Endothelial cell of umbilical vein (primary cell): ENCODE measurements at regions not wholly inside any gene's neighbourhood (a gene's known extent, or its start where the extent isn't known, plus 50 kb on each side); places are given as distances from the start of the nearest gene placed in this dataset.

ENCODE experiments used
- BruUV-seq: library from RNA; stranded (reverse); fragments of 400-500 nt; replicated peaks from 2 replicates; lab custom pipeline; 2021; lab: Mats Ljungman, UMichigan
- CTCF ChIA-PET: fragments of 300-600, 350-600 bp; sonication (Branson Sonifier 250); formaldehyde crosslinking; loops from one replicate; lab custom pipeline; 2021; ENCODE audit warnings: antibody characterized with exemption, inconsistent platforms; lab: Charles Lee
- POLR2A ChIA-PET: fragments of 300-600, 350-600 bp; sonication (Branson Sonifier 250); formaldehyde crosslinking; loops from one replicate; lab custom pipeline; 2021; ENCODE audit warnings: antibody characterized with exemption, inconsistent platforms; lab: Charles Lee
- DNase-seq: peaks from one replicate; pipeline ENCODE4 v3.0.0-alpha.2; 2011; ENCODE audit warnings: low read depth, low spot score
- FAIRE-seq: peaks from 2 replicates; lab custom pipeline; 2011; peaks lifted over from hg19 to GRCh38; lab: Jason Lieb, UNC
- H2AFZ ChIP-seq: 2 replicates; pipeline ENCODE4 v1.6.0; 2012; ENCODE audit warnings: low read depth, low read length, control low read depth, inconsistent platforms
- H3K27ac ChIP-seq: 2 replicates; pipeline ENCODE4 v1.5.1; 2011; ENCODE audit warnings: low read depth, mild to moderate bottlenecking, control low read depth, low read length, moderate library complexity; ENCODE audit not compliant: insufficient read depth
- H3K27me3 ChIP-seq, 2 experiments: 2 replicates each; pipeline versions ENCODE4 v1.6.0 to v1.6.1; 2011; ENCODE audit warnings: low read length in 2 of 2, mixed read lengths in 1 of 2; ENCODE audit not compliant: control insufficient read depth in 2 of 2, insufficient read depth in 2 of 2
- H3K36me3 ChIP-seq, 2 experiments: 2 replicates in 1 of 2; 3 replicates in 1 of 2; pipeline ENCODE4 v1.5.1; 2011; ENCODE audit warnings: low read length in 2 of 2, mild to moderate bottlenecking in 1 of 2, moderate library complexity in 1 of 2; ENCODE audit not compliant: control insufficient read depth in 2 of 2, insufficient read depth in 2 of 2; ENCODE audit errors: extremely low read depth in 1 of 2
- H3K4me1 ChIP-seq: 3 replicates; pipeline ENCODE4 v1.5.1; 2011; ENCODE audit warnings: mild to moderate bottlenecking, low read length; ENCODE audit not compliant: control insufficient read depth, insufficient read depth; ENCODE audit errors: extremely low read depth
- H3K4me2 ChIP-seq: 2 replicates; pipeline ENCODE4 v1.6.1; 2011; ENCODE audit warnings: low read length, control low read depth, mixed read lengths; ENCODE audit not compliant: insufficient read depth
- H3K4me3 ChIP-seq, 3 experiments: fragments of 200-600 bp in 1 of 3; sonication (generic), shearing (Covaris generic) in 1 of 3; replicated peaks in 1 of 3; 2 replicates each; pipeline ENCODE4 v1.5.1; 2011 to 2016; ENCODE audit warnings: control low read depth in 3 of 3, low read length in 3 of 3, mild to moderate bottlenecking in 2 of 3, inconsistent platforms in 1 of 3, low read depth in 1 of 3, moderate library complexity in 1 of 3; ENCODE audit not compliant: insufficient read depth in 1 of 3
- H3K79me2 ChIP-seq: 2 replicates; pipeline ENCODE4 v1.6.0; 2012; ENCODE audit warnings: low read length, inconsistent platforms; ENCODE audit not compliant: control insufficient read depth, insufficient read depth
- H3K9ac ChIP-seq: replicated peaks from 2 replicates; pipeline ENCODE3; 2011; ENCODE audit warnings: low read length, control low read depth; ENCODE audit not compliant: insufficient read depth; ENCODE audit errors: extremely low read depth
- H3K9me1 ChIP-seq: replicated peaks from 3 replicates; pipeline ENCODE4 v1.6.0; 2011; ENCODE audit warnings: mild to moderate bottlenecking, low read length; ENCODE audit not compliant: control insufficient read depth, insufficient read depth; ENCODE audit errors: extremely low read depth
- H3K9me3 ChIP-seq: replicated peaks from 2 replicates; pipeline ENCODE4 v1.5.1; 2012; ENCODE audit warnings: low read length, inconsistent platforms; ENCODE audit not compliant: control insufficient read depth, insufficient read depth
- H4K20me1 ChIP-seq: replicated peaks from 2 replicates; pipeline ENCODE3; 2011; ENCODE audit warnings: mild to moderate bottlenecking, low read length; ENCODE audit not compliant: control insufficient read depth, insufficient read depth; ENCODE audit errors: extremely low read depth
- EZH2 ChIP-seq: IDR thresholded peaks from 2 replicates; pipeline ENCODE4 v1.6.1; 2012; ENCODE audit warnings: borderline replicate concordance, low read depth, mild to moderate bottlenecking, moderate library complexity, low read length, inconsistent platforms; ENCODE audit not compliant: severe bottlenecking
- FOS ChIP-seq: IDR thresholded peaks from 2 replicates; pipeline ENCODE4 v1.6.1; 2011; ENCODE audit warnings: mild to moderate bottlenecking, low read length, moderate library complexity, borderline replicate concordance; ENCODE audit not compliant: insufficient read depth
- GATA2 ChIP-seq: IDR thresholded peaks from 2 replicates; pipeline ENCODE4 v1.7.0; 2011; ENCODE audit warnings: low read depth, mild to moderate bottlenecking, moderate library complexity, mixed read lengths, low read length; ENCODE audit not compliant: insufficient read length, insufficient read depth
- JUN ChIP-seq: IDR thresholded peaks from 2 replicates; pipeline ENCODE4 v1.6.1; 2011; ENCODE audit warnings: borderline replicate concordance, low read depth; ENCODE audit not compliant: insufficient read length, insufficient read depth
- MAX ChIP-seq: IDR thresholded peaks from 2 replicates; pipeline ENCODE4 v1.6.1; 2011; ENCODE audit not compliant: insufficient read depth, insufficient read length
- MYC ChIP-seq: IDR thresholded peaks from one replicate; pipeline ENCODE4 v1.6.1; 2011; ENCODE audit warnings: mild to moderate bottlenecking, low read depth, low read length
- POLR2A ChIP-seq: IDR thresholded peaks from 2 replicates; pipeline ENCODE4 v1.6.1; 2012; ENCODE audit warnings: low read depth, mild to moderate bottlenecking, control low read depth, low read length
- POLR2AphosphoS5 ChIP-seq: IDR thresholded peaks from 2 replicates; pipeline ENCODE4 v1.6.1; 2012; ENCODE audit warnings: low read depth, mild to moderate bottlenecking, control low read depth, low read length, moderate library complexity; ENCODE audit not compliant: insufficient read depth
- dilution Hi-C: fragments of 300-500 bp; cut with MboI; formaldehyde crosslinking; loops from one replicate; pipeline ENCODE4 v1.15.0; 2019; ENCODE audit warnings: low sequenced_read_pairs; ENCODE audit not compliant: extremely low pct_ligation_motif_present
- intact Hi-C: fragments of 100-400 bp; cut with micrococcal nuclease; formaldehyde crosslinking; loops from one replicate; pipeline ENCODE4 v1.10.0; 2022
- TF ChIP-seq, protein P1 (sequence below), 2 donors: IDR thresholded peaks; 1 replicate in 1 of 2; 2 replicates in 1 of 2; pipeline ENCODE4 v1.5.1; 2011; ENCODE audit warnings: low read length in 2 of 2, mild to moderate bottlenecking in 2 of 2, moderate library complexity in 2 of 2, control low read depth in 1 of 2, inconsistent platforms in 1 of 2, low read depth in 1 of 2; ENCODE audit not compliant: insufficient read depth in 1 of 2; ENCODE audit errors: extremely low read depth in 1 of 2

DNA sequence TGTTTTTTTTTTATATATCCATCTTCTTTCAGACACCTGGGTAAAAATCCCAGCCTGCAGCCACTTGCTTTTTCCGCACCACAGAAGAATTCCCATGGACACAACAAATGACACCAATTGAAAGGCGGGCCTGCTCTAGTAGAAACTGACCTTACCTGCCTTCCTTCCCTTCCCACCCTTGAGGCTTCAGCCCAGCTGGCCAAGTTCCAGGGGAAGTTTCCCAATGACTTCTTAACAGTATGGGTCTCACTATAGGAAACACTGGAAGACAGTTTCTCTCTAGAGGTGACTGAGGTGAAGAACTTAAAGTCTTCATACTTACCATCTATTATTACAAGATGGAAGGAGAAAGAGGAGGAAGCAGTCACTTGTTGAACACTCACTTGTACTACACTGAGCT lies 714.2 kb upstream of the NR2F2 start:
- Histone ChIP-seq H3K9me1 (no peaks in the 10 kb centered on the region), H3K36me3 (no peaks in the 10 kb centered on the region), H3K79me2 (no peaks in the 10 kb centered on the region), H2AFZ (no peak overlapping the region), H3K4me3 (no peak overlapping the region), H3K27ac (no peak overlapping the region), H3K4me2 (no peak overlapping the region), H3K9me3 (no peaks in the 10 kb centered on the region), H3K9ac (no peak overlapping the region), H3K4me1 (no peaks in the 10 kb centered on the region), H3K27me3 (no peaks in the 10 kb centered on the region), H4K20me1 (no peaks in the 10 kb centered on the region)
- dilution Hi-C loops (no loop called here), intact Hi-C loops (loop anchor here (10.0 kb wide), 1 partner anchor 1032 kb away; no protein-coding TSS in a partner anchor)
- TF ChIP-seq MAX (no peak), MYC (no peak), POLR2A (no peak), JUN (no peak), POLR2AphosphoS5 (no peak), FOS (no peak), EZH2 (no peak), GATA2 (no peak)
- TF ChIP-seq, protein P1, sequence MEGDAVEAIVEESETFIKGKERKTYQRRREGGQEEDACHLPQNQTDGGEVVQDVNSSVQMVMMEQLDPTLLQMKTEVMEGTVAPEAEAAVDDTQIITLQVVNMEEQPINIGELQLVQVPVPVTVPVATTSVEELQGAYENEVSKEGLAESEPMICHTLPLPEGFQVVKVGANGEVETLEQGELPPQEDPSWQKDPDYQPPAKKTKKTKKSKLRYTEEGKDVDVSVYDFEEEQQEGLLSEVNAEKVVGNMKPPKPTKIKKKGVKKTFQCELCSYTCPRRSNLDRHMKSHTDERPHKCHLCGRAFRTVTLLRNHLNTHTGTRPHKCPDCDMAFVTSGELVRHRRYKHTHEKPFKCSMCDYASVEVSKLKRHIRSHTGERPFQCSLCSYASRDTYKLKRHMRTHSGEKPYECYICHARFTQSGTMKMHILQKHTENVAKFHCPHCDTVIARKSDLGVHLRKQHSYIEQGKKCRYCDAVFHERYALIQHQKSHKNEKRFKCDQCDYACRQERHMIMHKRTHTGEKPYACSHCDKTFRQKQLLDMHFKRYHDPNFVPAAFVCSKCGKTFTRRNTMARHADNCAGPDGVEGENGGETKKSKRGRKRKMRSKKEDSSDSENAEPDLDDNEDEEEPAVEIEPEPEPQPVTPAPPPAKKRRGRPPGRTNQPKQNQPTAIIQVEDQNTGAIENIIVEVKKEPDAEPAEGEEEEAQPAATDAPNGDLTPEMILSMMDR (IDR thresholded peaks at IDR 0.05; ENCODE audit: extremely low read depth in 1 of 2, insufficient read depth in 1 of 2, low read depth in 1 of 2, low read length in 2 of 2) = no peak
- ChIA-PET CTCF (interaction anchor here (1.0 kb wide), 1 partner anchor 9 kb away, joined by 7 read pairs; no protein-coding TSS in a partner anchor), POLR2A (no interaction called here)
- DNase-seq (no peak), FAIRE-seq (no peak)
- no TSS peak for BruUV-seq
